Immature natural killer cell (primary cell): ENCODE measurements at regions not wholly inside any gene's neighbourhood (a gene's known extent, or its start where the extent isn't known, plus 50 kb on each side); places are given as distances from the start of the nearest gene placed in this dataset.
A peak's percentile ranks its signal among the peaks of the same experiment; 100 is the strongest.
"Not testable (repeated sequence)": the region's sequence is repeated elsewhere in the genome, so short reads cannot be mapped to it uniquely, and the experiment has no call there.

ENCODE experiments used
- DNase-seq, 3 donors: peaks; one replicate each; pipeline ENCODE4 v3.0.0; 2022; ENCODE audit warnings: mixed read lengths in 1 of 3
- H3K27ac Mint-ChIP-seq, 6 donors: one replicate each; pipeline ENCODE4 v1.8.0; 2020; ENCODE audit warnings: mixed read lengths in 6 of 6, mild to moderate bottlenecking in 5 of 6, inconsistent platforms in 4 of 6, moderate library complexity in 3 of 6
- H3K27me3 Mint-ChIP-seq, 3 donors: one replicate each; pipeline ENCODE4 v1.8.0; 2020 to 2021; ENCODE audit warnings: low read depth in 3 of 3, mild to moderate bottlenecking in 3 of 3, mixed read lengths in 3 of 3, moderate library complexity in 3 of 3, inconsistent platforms in 1 of 3
- H3K36me3 Mint-ChIP-seq, 3 donors: one replicate each; pipeline ENCODE4 v1.8.0; 2020; ENCODE audit warnings: mixed read lengths in 3 of 3, inconsistent platforms in 2 of 3, mild to moderate bottlenecking in 2 of 3
- H3K4me1 Mint-ChIP-seq, 2 donors: one replicate each; pipeline ENCODE4 v1.8.0; 2020; ENCODE audit warnings: inconsistent platforms in 2 of 2, mild to moderate bottlenecking in 2 of 2, mixed read lengths in 2 of 2, moderate library complexity in 1 of 2
- H3K4me3 Mint-ChIP-seq, 5 donors: one replicate each; pipeline ENCODE4 v1.8.0; 2020; ENCODE audit warnings: mild to moderate bottlenecking in 5 of 5, mixed read lengths in 5 of 5, inconsistent platforms in 3 of 5, moderate library complexity in 3 of 5
- H3K9me3 Mint-ChIP-seq, 6 donors: one replicate each; pipeline ENCODE4 v1.8.0; 2020; ENCODE audit warnings: mild to moderate bottlenecking in 6 of 6, mixed read lengths in 6 of 6, inconsistent platforms in 4 of 6, moderate library complexity in 3 of 6

DNA sequence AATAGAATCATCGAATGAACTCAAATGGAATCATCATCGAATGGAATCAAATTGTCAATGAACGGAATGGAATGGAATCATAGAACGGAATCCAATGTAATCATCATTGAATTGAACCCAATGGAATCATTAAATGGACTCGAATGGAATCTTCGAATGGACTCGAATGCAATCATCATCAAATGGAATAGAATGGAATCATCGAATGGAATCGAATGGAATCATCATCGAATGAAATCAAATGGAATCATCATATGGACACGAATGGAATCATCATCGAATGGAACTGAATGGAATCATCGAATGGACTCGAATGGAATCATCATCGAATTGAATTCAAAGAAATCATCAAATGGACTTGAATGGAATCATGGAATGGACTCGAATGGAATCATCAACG lies 226.2 kb downstream of the SHCBP1 start:
- H3K27ac Mint-ChIP-seq, H3K27me3 Mint-ChIP-seq, H3K4me3 Mint-ChIP-seq, H3K4me1 Mint-ChIP-seq, DNase-seq, H3K36me3 Mint-ChIP-seq: not testable (repeated sequence)
- peaks cover 14 to 24% (median 17%) of the 10 kb centered on the region in 6 donors for H3K9me3 Mint-ChIP-seq

GRCh38 chr16:46394149-46394548 lies 227.0 kb downstream of the SHCBP1 start:
- H3K9me3 Mint-ChIP-seq, result peaks cover 14 to 24% (median 17%) of the 10 kb centered on the region in 6 donors
- H3K27me3 Mint-ChIP-seq, H3K4me1 Mint-ChIP-seq, H3K27ac Mint-ChIP-seq, H3K36me3 Mint-ChIP-seq, DNase-seq, H3K4me3 Mint-ChIP-seq: not testable (repeated sequence)

DNA sequence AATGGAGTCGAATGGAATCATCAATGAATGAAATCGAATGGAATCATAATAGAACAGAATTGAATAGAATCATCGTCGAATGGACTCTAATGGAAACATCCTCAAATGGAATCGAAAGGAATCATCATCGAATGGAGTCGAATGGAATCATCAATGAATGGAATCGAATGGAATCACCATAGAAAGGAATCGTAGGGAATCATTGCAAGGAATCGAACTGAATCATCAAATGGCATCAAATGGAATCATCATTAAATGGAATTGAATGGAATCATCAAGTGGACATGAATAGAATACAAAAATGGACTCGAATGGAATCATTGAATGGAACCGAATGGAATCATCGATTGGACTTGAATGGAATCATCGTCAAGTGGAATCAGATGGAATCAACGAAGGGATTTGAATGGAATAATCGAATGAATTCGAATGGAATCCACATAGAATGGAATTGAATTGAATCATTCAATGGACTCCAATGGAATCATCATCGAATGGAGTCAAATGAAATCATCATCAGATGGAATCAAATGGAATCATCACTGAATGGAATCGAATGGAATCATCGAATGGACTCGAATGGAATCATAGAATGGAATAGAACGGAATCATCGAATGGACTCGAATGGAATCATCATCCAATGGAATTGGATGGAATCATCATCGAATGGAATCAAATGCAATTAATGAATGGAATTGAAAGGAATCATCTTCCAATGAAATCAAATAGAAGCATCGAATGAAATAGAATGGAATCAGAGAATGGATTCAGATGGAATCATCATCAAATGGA lies 228.1 kb downstream of the SHCBP1 start:
- peak in 2 of 3 donors; percentile 25 to 31 for DNase-seq
- not testable (repeated sequence) for H3K4me1 Mint-ChIP-seq, H3K36me3 Mint-ChIP-seq, H3K4me3 Mint-ChIP-seq, H3K27me3 Mint-ChIP-seq, H3K27ac Mint-ChIP-seq
- peaks cover 14 to 24% (median 17%) of the 10 kb centered on the region in 6 donors for H3K9me3 Mint-ChIP-seq

DNA sequence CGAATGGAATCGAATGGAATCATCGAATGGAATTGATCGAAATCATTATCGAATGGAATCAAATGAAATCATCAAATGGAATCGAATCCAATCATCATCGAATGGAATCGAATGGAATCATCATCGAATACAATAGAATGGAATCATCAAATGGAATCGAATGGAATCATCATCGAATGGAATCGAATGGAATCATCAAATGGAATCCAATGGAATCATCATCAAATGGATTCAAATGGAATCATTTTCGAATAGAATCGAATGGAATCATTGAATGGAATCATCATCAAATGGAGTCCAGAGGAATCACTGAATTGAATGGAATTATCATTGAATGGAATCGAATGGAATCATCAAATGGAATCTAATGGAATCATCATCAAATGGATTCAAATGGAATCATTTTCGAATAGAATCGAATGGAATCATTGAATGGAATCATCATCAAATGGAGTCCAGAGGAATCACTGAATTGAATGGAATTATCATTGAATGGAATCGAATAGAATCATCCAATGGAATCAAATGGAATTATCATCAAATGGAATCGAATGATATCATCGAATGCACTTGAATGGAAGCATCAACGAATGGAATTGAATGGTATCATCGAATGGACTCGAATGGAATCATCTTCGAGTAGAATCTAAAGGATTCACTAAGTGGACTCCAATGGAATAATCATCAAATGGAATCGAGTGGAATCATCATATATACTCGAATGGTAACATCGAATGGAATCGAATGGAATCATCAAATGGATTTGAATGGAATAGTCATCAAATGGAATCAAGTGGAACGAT lies 230.3 kb downstream of the SHCBP1 start:
- peaks cover 7 to 13% (median 12%) of the 10 kb centered on the region in 3 donors for H3K36me3 Mint-ChIP-seq
- H3K9me3 Mint-ChIP-seq, result peaks cover 23 to 33% (median 25%) of the 10 kb centered on the region in 6 donors
- not testable (repeated sequence) for H3K27me3 Mint-ChIP-seq

DNA sequence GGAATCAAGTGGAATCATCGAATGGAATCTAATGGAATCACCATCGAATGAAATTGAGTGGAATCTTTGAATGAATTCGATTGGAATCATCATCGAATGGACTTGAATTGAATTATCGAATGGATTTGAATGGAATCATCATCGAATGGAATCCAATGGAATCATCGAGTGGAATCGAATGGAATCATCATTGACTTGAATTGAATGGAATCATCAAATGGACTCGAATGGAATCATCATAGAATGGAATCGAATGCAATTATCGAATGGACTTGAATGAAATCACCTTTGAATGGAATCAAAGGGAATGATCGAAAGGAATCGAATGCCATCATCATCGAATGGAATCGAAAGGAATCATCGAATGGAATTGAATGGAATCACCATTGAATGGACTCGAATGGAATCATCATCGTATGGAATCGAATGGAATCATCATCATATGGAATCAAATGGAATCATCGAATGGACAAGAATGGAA lies 231.6 kb downstream of the SHCBP1 start:
- not testable (repeated sequence) for H3K4me3 Mint-ChIP-seq, H3K27ac Mint-ChIP-seq, H3K4me1 Mint-ChIP-seq, H3K27me3 Mint-ChIP-seq, H3K36me3 Mint-ChIP-seq
- peak; percentile 71 to 80 (median 72) for DNase-seq
- peaks cover 18 to 29% (median 21%) of the 10 kb centered on the region in 6 donors for H3K9me3 Mint-ChIP-seq

More for the DNA sequence above, 230.3 kb downstream of the SHCBP1 start:
- H3K27ac Mint-ChIP-seq, H3K4me1 Mint-ChIP-seq, H3K4me3 Mint-ChIP-seq: not testable (repeated sequence)
- DNase-seq, result peak; percentile 52 to 60 (median 54)

GRCh38 chr16:46388939-46389491 lies 232.2 kb downstream of the SHCBP1 start:
- not testable (repeated sequence) for H3K36me3 Mint-ChIP-seq, H3K4me3 Mint-ChIP-seq, H3K27me3 Mint-ChIP-seq, H3K4me1 Mint-ChIP-seq, H3K27ac Mint-ChIP-seq
- peak; percentile 20 to 28 (median 22) for DNase-seq
- peaks cover 18 to 29% (median 22%) of the 10 kb centered on the region in 6 donors for H3K9me3 Mint-ChIP-seq

- not testable (repeated sequence) for H3K4me1 Mint-ChIP-seq, H3K27ac Mint-ChIP-seq, H3K4me3 Mint-ChIP-seq, H3K36me3 Mint-ChIP-seq, H3K27me3 Mint-ChIP-seq
- peaks cover 19 to 31% (median 23%) of the 10 kb centered on the region in 6 donors for H3K9me3 Mint-ChIP-seq
- peak; percentile 21 to 34 (median 34) for DNase-seq
These were observed 232.8 kb downstream of the SHCBP1 start for GRCh38 chr16:46388354-46388753.

DNA sequence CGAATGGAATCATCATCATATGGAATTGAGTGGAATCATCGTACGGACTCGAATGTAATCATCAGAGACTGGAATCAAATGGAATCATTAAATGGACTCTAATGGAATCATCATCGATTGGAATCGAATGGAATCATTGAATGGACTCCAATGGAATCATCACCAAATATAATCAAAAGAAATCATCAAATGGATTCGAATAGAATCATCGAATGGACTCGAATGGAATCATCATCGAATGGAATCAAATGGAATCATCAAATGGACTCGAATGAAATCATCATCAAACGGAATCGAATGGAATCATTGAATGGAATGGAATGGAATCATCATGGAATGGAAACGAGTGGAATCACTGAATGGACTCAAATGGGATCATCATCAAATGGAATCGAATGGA lies 233.5 kb downstream of the SHCBP1 start:
- H3K27ac Mint-ChIP-seq, H3K27me3 Mint-ChIP-seq, H3K4me1 Mint-ChIP-seq: not testable (repeated sequence)
- peak overlapping the region in 1 of 5 donors; percentile 0 for H3K4me3 Mint-ChIP-seq
- peak; percentile 70 to 77 (median 71) for DNase-seq
- peaks cover 10 to 11% (median 10%) of the 10 kb centered on the region in 3 donors for H3K36me3 Mint-ChIP-seq
- H3K9me3 Mint-ChIP-seq, result peaks cover 20 to 33% (median 24%) of the 10 kb centered on the region in 6 donors

DNA sequence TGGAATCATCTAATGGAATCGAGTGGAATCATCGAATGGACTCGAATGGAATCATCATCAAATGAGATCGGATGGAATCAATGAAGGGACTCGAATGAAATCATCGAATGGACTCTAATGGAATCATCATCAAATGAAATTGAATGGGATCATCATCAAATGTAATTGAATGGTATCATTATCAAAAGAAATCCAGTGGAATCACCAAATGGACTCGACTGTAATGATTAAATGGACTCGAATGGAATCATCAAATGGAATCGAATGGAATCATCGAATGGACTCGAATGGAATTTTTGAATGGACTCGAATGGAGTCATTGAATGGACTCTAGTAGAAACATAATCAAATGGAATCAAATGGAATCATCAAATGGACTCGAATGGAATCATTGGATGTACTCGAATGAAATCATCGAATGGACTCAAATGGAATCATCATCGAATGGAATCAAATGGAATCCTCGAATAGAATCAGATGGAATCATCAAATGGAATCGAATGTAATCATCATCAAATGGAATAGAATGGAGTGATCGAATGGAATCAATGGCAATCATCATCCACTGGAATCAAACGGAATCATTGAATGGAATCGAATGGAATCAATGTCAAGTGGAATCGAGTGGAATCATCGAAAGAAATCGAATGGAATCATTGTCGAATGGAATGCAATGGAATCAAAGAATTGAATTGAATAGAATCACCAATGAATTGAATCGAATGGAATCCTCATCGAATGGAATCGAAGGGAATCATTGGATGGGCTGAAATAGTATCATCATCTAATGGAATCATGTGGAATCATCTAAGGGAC lies 234.2 kb downstream of the SHCBP1 start:
- H3K27me3 Mint-ChIP-seq, H3K27ac Mint-ChIP-seq, H3K4me3 Mint-ChIP-seq, H3K4me1 Mint-ChIP-seq: not testable (repeated sequence)
- Mint-ChIP-seq H3K9me3 (peaks cover 20 to 35% (median 27%) of the 10 kb centered on the region in 6 donors), H3K36me3 (peaks cover 10 to 11% (median 10%) of the 10 kb centered on the region in 3 donors)
- DNase-seq, result peak; percentile 54 to 55 (median 54)

GRCh38 chr16:46386110-46386771 lies 234.9 kb downstream of the SHCBP1 start:
- H3K36me3 Mint-ChIP-seq, H3K27ac Mint-ChIP-seq, H3K4me1 Mint-ChIP-seq, H3K27me3 Mint-ChIP-seq, H3K4me3 Mint-ChIP-seq: not testable (repeated sequence)
- peak; percentile 40 to 55 (median 52) for DNase-seq
- peaks cover 19 to 35% (median 29%) of the 10 kb centered on the region in 6 donors for H3K9me3 Mint-ChIP-seq

DNA sequence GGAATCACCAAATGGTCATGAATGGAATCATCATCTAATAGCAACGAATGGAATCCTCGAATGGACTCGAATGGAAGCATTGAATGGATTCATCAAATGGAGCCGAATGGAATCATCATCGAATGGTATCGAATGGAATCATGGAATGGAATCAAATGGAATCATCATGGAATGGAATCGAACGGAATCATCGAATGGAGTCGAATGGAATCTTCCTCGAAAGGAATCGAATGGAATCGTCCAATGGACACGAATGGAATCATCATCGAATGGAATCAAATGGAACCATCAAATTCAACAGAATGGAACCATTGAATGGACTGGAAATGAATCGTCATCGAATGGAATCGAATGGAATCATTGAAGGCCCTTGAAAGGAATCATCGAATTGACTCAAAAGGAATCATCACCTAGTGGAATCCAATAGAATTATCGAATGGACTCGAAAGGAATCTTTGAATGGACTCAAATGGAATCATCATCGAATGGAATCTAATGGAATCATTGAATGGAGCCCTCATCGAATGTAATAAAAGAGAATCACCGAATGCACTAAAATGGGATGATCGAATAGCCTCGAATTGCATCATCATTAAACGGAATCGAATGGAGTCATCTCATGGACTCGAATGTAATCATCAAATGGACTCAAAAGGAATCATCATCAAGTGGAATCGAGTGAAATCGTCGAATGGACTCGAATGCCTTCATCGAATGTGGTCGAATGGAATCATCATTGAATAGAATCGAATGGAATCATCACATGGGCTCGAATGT lies 236.7 kb downstream of the SHCBP1 start:
- not testable (repeated sequence) for DNase-seq, H3K4me3 Mint-ChIP-seq, H3K36me3 Mint-ChIP-seq, H3K27ac Mint-ChIP-seq, H3K4me1 Mint-ChIP-seq, H3K27me3 Mint-ChIP-seq
- peaks cover 16 to 32% (median 28%) of the 10 kb centered on the region in 6 donors for H3K9me3 Mint-ChIP-seq

DNA sequence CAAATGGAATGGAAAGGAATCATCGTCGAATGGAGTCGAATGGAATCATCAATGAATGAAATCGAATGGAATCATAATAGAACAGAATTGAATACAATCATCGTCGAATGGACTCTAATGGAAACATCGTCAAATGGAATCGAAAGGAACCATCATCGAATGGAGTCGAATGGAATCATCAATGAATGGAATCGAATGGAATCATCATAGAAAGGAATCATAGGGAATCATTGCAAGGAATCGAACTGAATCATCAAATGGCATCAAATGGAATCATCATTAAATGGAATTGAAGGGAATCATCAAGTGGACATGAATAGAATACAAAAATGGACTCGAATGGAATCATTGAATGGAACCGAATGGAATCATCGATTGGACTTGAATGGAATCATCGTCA lies 237.6 kb downstream of the SHCBP1 start:
- H3K27me3 Mint-ChIP-seq, H3K4me1 Mint-ChIP-seq, H3K27ac Mint-ChIP-seq, DNase-seq, H3K4me3 Mint-ChIP-seq, H3K36me3 Mint-ChIP-seq: not testable (repeated sequence)
- H3K9me3 Mint-ChIP-seq, result peaks cover 16 to 32% (median 28%) of the 10 kb centered on the region in 6 donors
